K562 (cell line): ENCODE measurements at regions not wholly inside any gene's neighbourhood (a gene's known extent, or its start where the extent isn't known, plus 50 kb on each side); places are given as distances from the start of the nearest gene placed in this dataset.

Experiments
- ATAC-seq: fragments of 200-7000 bp; cut with Tn5 transposase; 3 replicates; pipeline ENCODE4 v1.9.1; 2020; ENCODE audit warnings: moderate library complexity
- BruUV-seq: library from RNA; stranded (reverse); fragments of 400-500 nt; replicated peaks from 2 replicates; lab custom pipeline; 2021; lab: Mats Ljungman, UMichigan
- CTCF ChIA-PET: fragments of 300-600 bp; formaldehyde crosslinking; extraction: SDS; loops from one replicate; lab custom pipeline; 2021; ENCODE audit warnings: low intra/inter-chr PET ratio; lab: Yijun Ruan, JAX
- POLR2A ChIA-PET: fragments of 300-600, 350-650 bp; sonication (Branson Sonifier 250); formaldehyde crosslinking; extraction: SDS; loops from one replicate; lab custom pipeline; 2021; ENCODE audit warnings: antibody characterized with exemption, inconsistent platforms; lab: Yijun Ruan, JAX
- DNase-seq, 4 experiments: peaks; one replicate each; pipeline versions ENCODE4 v3.0.0 to v3.0.0-alpha.2; 2011 to 2018; ENCODE audit warnings: low spot score in 3 of 4, mixed read lengths in 3 of 4; ENCODE audit errors: extremely low read depth in 1 of 4
- FAIRE-seq: peaks from 2 replicates; lab custom pipeline; 2011; peaks lifted over from hg19 to GRCh38; lab: Jason Lieb, UNC
- H2AFZ ChIP-seq: 2 replicates; pipeline ENCODE4 v1.6.0; 2011; ENCODE audit warnings: low read depth, low read length, control low read depth, inconsistent platforms
- H3K27ac ChIP-seq: fragments of 200-600 bp; 3 replicates; pipeline ENCODE4 v1.8.0; 2011; ENCODE audit warnings: low read depth, mild to moderate bottlenecking, control low read depth, inconsistent platforms, low read length, moderate library complexity, mixed read lengths; ENCODE audit errors: extremely low read depth
- H3K27me3 ChIP-seq, 2 experiments: fragments of 300-600 bp in 1 of 2; 2 replicates in 1 of 2; 3 replicates in 1 of 2; pipeline versions ENCODE4 v1.6.0 to v1.8.0; 2011; ENCODE audit warnings: inconsistent platforms in 2 of 2, low read length in 2 of 2, mild to moderate bottlenecking in 1 of 2, mixed read lengths in 1 of 2, moderate library complexity in 1 of 2; ENCODE audit not compliant: control insufficient read depth in 2 of 2, insufficient read depth in 2 of 2
- H3K36me3 ChIP-seq: fragments of 300-600 bp; 3 replicates; pipeline ENCODE4 v1.8.0; 2011; ENCODE audit warnings: mild to moderate bottlenecking, low read length, inconsistent platforms; ENCODE audit not compliant: control insufficient read depth, insufficient read depth
- H3K4me1 ChIP-seq, 2 experiments: fragments of 200-600 bp in 1 of 2; replicated peaks in 1 of 2; 2 replicates in 1 of 2; 3 replicates in 1 of 2; pipeline versions ENCODE4 v1.5.1 to v1.8.0; 2011; ENCODE audit warnings: inconsistent platforms in 2 of 2, low read length in 2 of 2, mild to moderate bottlenecking in 1 of 2, mixed read lengths in 1 of 2, moderate library complexity in 1 of 2; ENCODE audit not compliant: control insufficient read depth in 2 of 2, insufficient read depth in 2 of 2
- H3K4me2 ChIP-seq: 2 replicates; pipeline ENCODE4 v1.6.1; 2011; ENCODE audit warnings: low read length, control low read depth, inconsistent platforms, mixed read lengths; ENCODE audit not compliant: insufficient read depth
- H3K4me3 ChIP-seq: fragments of 200-600 bp; sonication (generic), shearing (Covaris generic); 2 replicates; pipeline ENCODE4 v1.5.1; 2016; ENCODE audit warnings: control low read depth, inconsistent platforms
- H3K79me2 ChIP-seq: fragments of 200-600 bp; 3 replicates; pipeline ENCODE4 v1.8.0; 2011; ENCODE audit warnings: low read length, inconsistent platforms; ENCODE audit not compliant: control insufficient read depth, insufficient read depth
- H3K9ac ChIP-seq, 2 experiments: 2 replicates each; pipeline versions ENCODE4 v1.6.0 to v1.6.1; 2011; ENCODE audit warnings: low read depth in 2 of 2, low read length in 2 of 2, control low read depth in 1 of 2, inconsistent platforms in 1 of 2, mild to moderate bottlenecking in 1 of 2, mixed read lengths in 1 of 2; ENCODE audit not compliant: insufficient read depth in 1 of 2
- H3K9me1 ChIP-seq: one replicate; pipeline ENCODE4 v1.6.0; 2011; ENCODE audit warnings: inconsistent platforms, mild to moderate bottlenecking, low read length, moderate library complexity; ENCODE audit not compliant: control insufficient read depth, insufficient read depth
- H3K9me3 ChIP-seq: replicated peaks from 2 replicates; pipeline ENCODE4 v1.5.1; 2011; ENCODE audit warnings: low read depth, low read length, inconsistent platforms; ENCODE audit not compliant: control insufficient read depth, insufficient read depth
- H4K20me1 ChIP-seq: replicated peaks from 2 replicates; pipeline ENCODE4 v1.6.1; 2011; ENCODE audit warnings: low read length, inconsistent platforms, mixed read lengths; ENCODE audit not compliant: control insufficient read depth, insufficient read depth
- HEY1 ChIP-seq: fragments of 250-450 bp; sonication (Bioruptor Pico); IDR thresholded peaks from 2 replicates; pipeline ENCODE4 v1.5.0; 2020; ENCODE audit warnings: mild to moderate bottlenecking, moderate library complexity, borderline replicate concordance
- KLF1 ChIP-seq: fragments of 450-650 bp; IDR thresholded peaks from 2 replicates; pipeline ENCODE4 v1.6.1; 2016; ENCODE audit warnings: missing genetic modification characterization, missing compliant biosample characterization
- PATZ1 ChIP-seq: fragments of 250-450 bp; sonication (Bioruptor Pico); IDR thresholded peaks from 2 replicates; pipeline ENCODE4 v1.5.0; 2020; ENCODE audit warnings: mild to moderate bottlenecking, borderline replicate concordance
- PRDM10 ChIP-seq: fragments of 450-650 bp; IDR thresholded peaks from 2 replicates; pipeline ENCODE4 v1.6.1; 2018; ENCODE audit not compliant: partially characterized antibody
- RAD21 ChIP-seq, 2 experiments: fragments of 250-450 bp in 1 of 2; fragments of 450-650 bp in 1 of 2; sonication (Bioruptor Pico) in 1 of 2; formaldehyde crosslinking in 1 of 2; IDR thresholded peaks in 1 of 2; conservative IDR thresholded peaks in 1 of 2; 2 replicates each; pipeline versions ENCODE4 v1.4.0 to v1.8.0; 2020 to 2022; ENCODE audit warnings: mild to moderate bottlenecking in 2 of 2, moderate library complexity in 1 of 2
- RBM39 ChIP-seq: fragments of 200-400 bp; formaldehyde crosslinking; optimal IDR thresholded peaks from 2 replicates; pipeline ENCODE3; 2018; ENCODE audit warnings: low read depth, low read length
- RFX7 ChIP-seq: fragments of 250-450 bp; sonication (Bioruptor Pico); IDR thresholded peaks from 2 replicates; pipeline ENCODE4 v1.5.1; 2021; ENCODE audit warnings: mild to moderate bottlenecking
- TCF7 ChIP-seq: sonication (generic); IDR thresholded peaks from 2 replicates; pipeline ENCODE4 v1.6.1; 2016; ENCODE audit warnings: antibody characterized with exemption, borderline replicate concordance
- ZNF311 ChIP-seq: fragments of 250-450 bp; sonication (Bioruptor Pico); IDR thresholded peaks from 2 replicates; pipeline ENCODE4 v1.4.0; 2020; ENCODE audit warnings: mild to moderate bottlenecking, moderate library complexity
- WGBS: fragments of 100-300 bp; shearing (Covaris generic); methylation state at CpG from one replicate; pipeline ENCODE4 v1.1.6; 2016; ENCODE audit warnings: low coverage, mixed read lengths; ENCODE audit not compliant: insufficient coverage; ENCODE audit errors: missing lambda C conversion rate; 5-methylcytosine and 5-hydroxymethylcytosine counted together
- in situ Hi-C: fragments of 300-500 bp; cut with MboI; formaldehyde crosslinking; loops from 4 replicates; pipeline ENCODE4 v1.15.0; 2018; ENCODE audit warnings: inconsistent platforms, mixed read lengths
- intact Hi-C: fragments of 100-400 bp; cut with micrococcal nuclease; formaldehyde crosslinking; loops from 2 replicates; pipeline ENCODE4 v1.14.2; 2022
- TF ChIP-seq, protein P1 (sequence below), 2 experiments: fragments of 450-650 bp; conservative IDR thresholded peaks; 2 replicates each; pipeline ENCODE4 v1.6.1; 2017; ENCODE audit warnings: mild to moderate bottlenecking in 2 of 2, moderate library complexity in 2 of 2
- TF ChIP-seq, protein P2 (sequence below): sonication (generic); formaldehyde crosslinking; IDR thresholded peaks from 2 replicates; pipeline ENCODE4 v1.8.0; 2022; ENCODE audit warnings: missing genetic modification reagents, mild to moderate bottlenecking, borderline replicate concordance

GRCh38 chr10:35937546-35937945 lies 295.4 kb upstream of the FZD8 start:
- Histone ChIP-seq H2AFZ (no peak overlapping the region), H3K27me3 (no peaks in the 10 kb centered on the region), H3K9ac (no peak overlapping the region), H4K20me1 (no peaks in the 10 kb centered on the region), H3K36me3 (no peaks in the 10 kb centered on the region), H3K4me1 (no peaks in the 10 kb centered on the region), H3K4me3 (no peak overlapping the region), H3K27ac (no peak overlapping the region), H3K4me2 (no peak overlapping the region), H3K79me2 (no peaks in the 10 kb centered on the region)
- POLR2A ChIA-PET: no interaction called here
- no TSS peak for BruUV-seq
- CTCF ChIA-PET: no interaction called here
- TF ChIP-seq, protein P1, sequence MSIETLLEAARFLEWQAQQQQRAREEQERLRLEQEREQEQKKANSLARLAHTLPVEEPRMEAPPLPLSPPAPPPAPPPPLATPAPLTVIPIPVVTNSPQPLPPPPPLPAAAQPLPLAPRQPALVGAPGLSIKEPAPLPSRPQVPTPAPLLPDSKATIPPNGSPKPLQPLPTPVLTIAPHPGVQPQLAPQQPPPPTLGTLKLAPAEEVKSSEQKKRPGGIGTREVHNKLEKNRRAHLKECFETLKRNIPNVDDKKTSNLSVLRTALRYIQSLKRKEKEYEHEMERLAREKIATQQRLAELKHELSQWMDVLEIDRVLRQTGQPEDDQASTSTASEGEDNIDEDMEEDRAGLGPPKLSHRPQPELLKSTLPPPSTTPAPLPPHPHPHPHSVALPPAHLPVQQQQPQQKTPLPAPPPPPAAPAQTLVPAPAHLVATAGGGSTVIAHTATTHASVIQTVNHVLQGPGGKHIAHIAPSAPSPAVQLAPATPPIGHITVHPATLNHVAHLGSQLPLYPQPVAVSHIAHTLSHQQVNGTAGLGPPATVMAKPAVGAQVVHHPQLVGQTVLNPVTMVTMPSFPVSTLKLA (conservative IDR thresholded peaks at IDR 0.05): no peak
- TF ChIP-seq RFX7 (CRISPR knock-in tag): no peak
- no peak for TF ChIP-seq HEY1 (CRISPR knock-in tag)
- TF ChIP-seq PATZ1 (CRISPR knock-in tag): no peak
- TF ChIP-seq, protein P2, sequence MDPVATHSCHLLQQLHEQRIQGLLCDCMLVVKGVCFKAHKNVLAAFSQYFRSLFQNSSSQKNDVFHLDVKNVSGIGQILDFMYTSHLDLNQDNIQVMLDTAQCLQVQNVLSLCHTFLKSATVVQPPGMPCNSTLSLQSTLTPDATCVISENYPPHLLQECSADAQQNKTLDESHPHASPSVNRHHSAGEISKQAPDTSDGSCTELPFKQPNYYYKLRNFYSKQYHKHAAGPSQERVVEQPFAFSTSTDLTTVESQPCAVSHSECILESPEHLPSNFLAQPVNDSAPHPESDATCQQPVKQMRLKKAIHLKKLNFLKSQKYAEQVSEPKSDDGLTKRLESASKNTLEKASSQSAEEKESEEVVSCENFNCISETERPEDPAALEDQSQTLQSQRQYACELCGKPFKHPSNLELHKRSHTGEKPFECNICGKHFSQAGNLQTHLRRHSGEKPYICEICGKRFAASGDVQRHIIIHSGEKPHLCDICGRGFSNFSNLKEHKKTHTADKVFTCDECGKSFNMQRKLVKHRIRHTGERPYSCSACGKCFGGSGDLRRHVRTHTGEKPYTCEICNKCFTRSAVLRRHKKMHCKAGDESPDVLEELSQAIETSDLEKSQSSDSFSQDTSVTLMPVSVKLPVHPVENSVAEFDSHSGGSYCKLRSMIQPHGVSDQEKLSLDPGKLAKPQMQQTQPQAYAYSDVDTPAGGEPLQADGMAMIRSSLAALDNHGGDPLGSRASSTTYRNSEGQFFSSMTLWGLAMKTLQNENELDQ (CRISPR knock-in tag): no peak
- no peak for TF ChIP-seq ZNF311 (CRISPR knock-in tag)
- no peak for TF ChIP-seq PRDM10
- no peak for TF ChIP-seq RAD21 (CRISPR knock-in tag; conservative IDR thresholded peaks at IDR 0.05 in 1 of 2, IDR thresholded peaks at IDR 0.05 in 1 of 2)
- TF ChIP-seq TCF7: no peak
- TF ChIP-seq KLF1 (tag): no peak
- no peak for TF ChIP-seq RBM39
- TF ChIP-seq, all 486 proteins: peak for 0
- intact Hi-C loops (no loop called here), in situ Hi-C loops (no loop called here)
- no peak for DNase-seq
- H3K9me3 ChIP-seq: no peaks in the 10 kb centered on the region
- WGBS: 1% methylated on average over 7 of the region's 7 CpGs
- FAIRE-seq: no peak
- ATAC-seq: no peak
- no peaks in the 10 kb centered on the region for H3K9me1 ChIP-seq
